GM12801 (cell line): ENCODE measurements at regions not wholly inside any gene's neighbourhood (a gene's known extent, or its start where the extent isn't known, plus 50 kb on each side); places are given as distances from the start of the nearest gene placed in this dataset.
A peak's percentile ranks its signal among the peaks of the same experiment; 100 is the strongest.

Experiments
- TF ChIP-seq, protein P1 (sequence below): IDR thresholded peaks from one replicate; pipeline ENCODE4 v1.5.1; 2011; ENCODE audit warnings: control low read depth; ENCODE audit not compliant: insufficient read length; ENCODE audit errors: extremely low read depth

DNA sequence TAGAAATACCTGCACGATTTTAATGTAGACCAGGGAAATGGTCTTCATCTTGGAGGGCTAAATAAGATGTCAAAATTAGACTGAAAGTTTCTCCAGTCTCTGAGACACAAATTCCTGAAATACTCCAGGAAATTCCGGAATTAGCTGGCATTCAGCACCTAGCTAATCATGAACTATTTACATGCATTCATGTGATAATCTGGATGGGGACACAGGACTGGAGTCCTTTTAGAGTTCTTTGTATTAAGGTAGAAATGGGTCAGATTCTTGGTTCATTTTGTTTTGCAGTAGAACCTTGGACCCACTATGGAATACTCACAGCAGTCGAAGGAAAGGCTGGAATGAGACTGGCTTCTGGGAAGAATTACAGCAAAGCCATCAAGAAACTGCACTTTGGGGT is 65.3 kb upstream of the MDFIC start:
- TF ChIP-seq, protein P1, sequence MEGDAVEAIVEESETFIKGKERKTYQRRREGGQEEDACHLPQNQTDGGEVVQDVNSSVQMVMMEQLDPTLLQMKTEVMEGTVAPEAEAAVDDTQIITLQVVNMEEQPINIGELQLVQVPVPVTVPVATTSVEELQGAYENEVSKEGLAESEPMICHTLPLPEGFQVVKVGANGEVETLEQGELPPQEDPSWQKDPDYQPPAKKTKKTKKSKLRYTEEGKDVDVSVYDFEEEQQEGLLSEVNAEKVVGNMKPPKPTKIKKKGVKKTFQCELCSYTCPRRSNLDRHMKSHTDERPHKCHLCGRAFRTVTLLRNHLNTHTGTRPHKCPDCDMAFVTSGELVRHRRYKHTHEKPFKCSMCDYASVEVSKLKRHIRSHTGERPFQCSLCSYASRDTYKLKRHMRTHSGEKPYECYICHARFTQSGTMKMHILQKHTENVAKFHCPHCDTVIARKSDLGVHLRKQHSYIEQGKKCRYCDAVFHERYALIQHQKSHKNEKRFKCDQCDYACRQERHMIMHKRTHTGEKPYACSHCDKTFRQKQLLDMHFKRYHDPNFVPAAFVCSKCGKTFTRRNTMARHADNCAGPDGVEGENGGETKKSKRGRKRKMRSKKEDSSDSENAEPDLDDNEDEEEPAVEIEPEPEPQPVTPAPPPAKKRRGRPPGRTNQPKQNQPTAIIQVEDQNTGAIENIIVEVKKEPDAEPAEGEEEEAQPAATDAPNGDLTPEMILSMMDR, result no peak

DNA sequence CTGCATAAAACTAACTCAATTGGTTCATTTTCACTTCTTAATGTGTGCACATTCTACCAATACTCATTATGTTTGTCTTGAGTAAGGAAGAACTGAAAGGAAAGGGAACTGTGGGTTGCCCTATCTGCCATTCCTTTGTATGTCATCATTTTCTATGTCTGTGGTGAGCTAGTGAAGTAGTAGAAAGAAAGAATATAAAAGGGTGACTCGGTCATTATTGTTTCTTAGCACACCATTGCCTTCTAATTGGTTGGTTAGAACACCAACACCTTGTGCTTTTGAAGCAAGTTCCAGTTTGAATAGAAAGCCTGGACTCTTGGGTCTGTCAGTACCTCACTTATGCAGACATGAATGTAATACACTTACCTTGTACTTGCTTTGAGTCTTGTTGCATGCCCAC is 64.3 kb upstream of the MDFIC start:
- TF ChIP-seq, protein P1, result no peak

DNA sequence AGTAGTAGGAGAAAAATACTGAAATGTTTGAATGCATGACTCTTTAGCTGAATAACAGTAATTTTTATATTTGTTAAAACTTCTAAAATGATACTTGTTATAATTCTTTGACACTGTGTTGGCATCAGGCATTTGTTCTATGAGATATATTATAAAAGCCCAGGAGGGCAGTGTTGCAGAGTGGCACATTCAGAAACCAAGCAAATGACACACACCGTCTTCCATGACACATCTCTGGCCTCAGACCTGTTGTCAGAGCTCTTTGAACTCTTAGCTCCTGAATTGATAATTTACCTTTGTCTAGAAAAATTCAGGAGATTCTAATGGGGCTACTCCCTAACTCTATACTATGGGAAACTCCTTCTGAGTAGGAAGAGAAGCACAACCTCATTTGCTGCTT is 62.4 kb upstream of the MDFIC start:
- TF ChIP-seq, protein P1, result no peak

DNA sequence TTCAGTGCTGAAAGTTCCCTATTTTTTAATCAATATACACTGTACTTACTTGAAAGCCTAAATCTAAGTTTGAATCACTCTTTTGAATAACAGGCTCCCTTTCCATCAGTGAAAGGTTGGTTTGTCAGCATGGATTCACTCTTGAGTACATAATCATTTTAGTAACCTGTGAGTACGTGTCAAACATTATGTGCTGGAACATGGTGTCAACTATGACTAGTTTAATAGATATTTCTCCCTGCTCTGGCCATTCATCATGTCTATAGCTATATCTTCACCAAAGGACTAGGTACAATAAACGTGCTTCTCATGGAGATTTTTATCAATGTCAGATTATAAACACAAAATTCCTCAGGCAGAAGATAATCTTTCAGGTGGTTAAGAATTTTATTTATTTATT is 61.7 kb upstream of the MDFIC start:
- TF ChIP-seq, protein P1, result no peak

DNA sequence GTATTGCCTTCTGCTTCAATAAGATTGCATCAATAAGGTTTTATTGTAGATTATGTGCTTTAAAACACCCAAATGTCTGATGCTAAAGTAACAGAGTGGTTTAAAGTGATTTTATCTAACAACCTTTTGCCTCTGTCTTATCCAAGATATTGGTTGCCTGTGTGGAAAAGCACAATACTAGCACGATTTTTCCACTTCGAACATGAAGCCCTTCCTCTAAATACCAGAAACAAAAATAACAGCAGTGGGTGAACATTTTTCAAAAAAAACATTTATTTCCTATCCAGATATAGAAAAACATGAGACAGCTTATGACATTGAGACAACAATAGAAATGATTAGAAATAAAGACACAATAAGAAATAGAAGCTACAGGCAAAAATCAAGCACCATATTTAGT is 59.5 kb upstream of the MDFIC start:
- TF ChIP-seq, protein P1, result no peak

DNA sequence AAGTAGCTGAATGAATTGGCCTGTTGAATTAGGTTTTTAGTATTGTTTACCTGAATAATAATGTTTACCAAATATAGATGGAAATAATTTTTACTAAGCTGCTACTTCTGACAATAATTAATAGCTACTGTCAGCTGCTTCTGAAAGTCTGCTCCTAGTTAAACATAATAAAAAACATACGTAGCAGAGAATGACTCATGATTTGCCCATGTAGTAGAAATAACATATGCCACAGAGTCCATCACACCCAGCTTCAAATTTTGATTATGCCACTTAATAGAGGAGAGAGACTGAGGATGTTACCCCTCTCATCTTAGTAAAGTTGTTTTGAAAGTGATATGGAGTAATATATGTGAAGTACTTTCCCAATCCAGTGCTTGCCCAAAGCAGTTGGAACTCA is 57.6 kb upstream of the MDFIC start:
- TF ChIP-seq, protein P1, result no peak

DNA sequence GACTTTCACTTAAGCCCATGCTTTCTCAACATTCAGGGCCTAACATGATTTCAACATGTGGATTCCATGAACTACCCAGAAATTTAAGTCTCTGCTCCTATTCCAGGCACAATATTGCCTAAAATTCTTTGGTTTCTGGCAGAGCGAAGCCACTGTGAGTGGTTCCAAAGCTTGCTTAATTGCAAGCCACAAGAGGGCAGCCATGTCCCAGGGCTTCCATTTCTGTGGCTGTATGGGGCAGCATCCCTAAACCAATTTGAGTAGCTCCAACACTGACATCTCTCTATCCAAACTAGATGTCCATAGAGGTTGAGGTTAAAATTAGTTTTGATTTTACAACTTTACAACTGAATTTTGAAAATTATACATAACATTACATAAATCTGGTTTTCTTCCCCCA is 56.3 kb upstream of the MDFIC start:
- TF ChIP-seq, protein P1, result peak; percentile 75
